ENCODE measurements at regions not wholly inside any gene's neighbourhood (a gene's known extent, or its start where the extent isn't known, plus 50 kb on each side); places are given as distances from the start of the nearest gene placed in this dataset.

- TF ChIP-seq CTCF (IDR thresholded peaks at IDR 0.05) (no peak), POLR2AphosphoS5 (IDR thresholded peaks at IDR 0.05) (no peak), POLR2A (IDR thresholded peaks at IDR 0.05) (no peak)
Observed at GRCh38 chr12:97948591-97948990, 486.0 kb downstream of the RMST start.
